Hematopoietic multipotent progenitor cell treated with erythropoietin and hydrocortisone succinate and interleukin-3 and kit ligand, for 17 days (in vitro differentiated cells): ENCODE measurements at regions not wholly inside any gene's neighbourhood (a gene's known extent, or its start where the extent isn't known, plus 50 kb on each side); places are given as distances from the start of the nearest gene placed in this dataset.

Experiments used
- DNase-seq: peaks from one replicate; pipeline ENCODE4 v3.0.0-alpha.2; 2015; ENCODE audit warnings: low spot score

DNA sequence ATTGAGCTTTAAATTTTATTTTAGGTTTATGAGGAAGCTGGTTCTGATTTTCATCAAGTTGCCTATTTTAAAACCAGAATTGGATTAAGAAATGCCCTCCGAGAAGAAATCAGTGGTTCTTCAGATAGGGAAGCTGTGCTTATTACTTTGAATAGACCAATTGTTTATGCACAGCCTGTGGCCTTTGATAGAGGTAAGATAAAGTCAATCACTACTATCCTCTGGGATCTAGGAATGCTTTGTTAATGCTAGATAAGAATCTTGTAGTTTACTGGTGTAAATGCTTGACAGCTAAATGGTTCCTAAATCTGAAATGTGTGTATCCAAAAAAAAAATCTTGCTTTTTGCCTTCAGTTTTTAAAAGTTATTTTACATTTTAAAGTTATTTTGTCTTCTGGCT lies 73.0 kb upstream of the ADAD1 start:
- DNase-seq: no peak

GRCh38 chr4:122309988-122310626 lies 68.7 kb upstream of the ADAD1 start:
- no peak for DNase-seq

DNA sequence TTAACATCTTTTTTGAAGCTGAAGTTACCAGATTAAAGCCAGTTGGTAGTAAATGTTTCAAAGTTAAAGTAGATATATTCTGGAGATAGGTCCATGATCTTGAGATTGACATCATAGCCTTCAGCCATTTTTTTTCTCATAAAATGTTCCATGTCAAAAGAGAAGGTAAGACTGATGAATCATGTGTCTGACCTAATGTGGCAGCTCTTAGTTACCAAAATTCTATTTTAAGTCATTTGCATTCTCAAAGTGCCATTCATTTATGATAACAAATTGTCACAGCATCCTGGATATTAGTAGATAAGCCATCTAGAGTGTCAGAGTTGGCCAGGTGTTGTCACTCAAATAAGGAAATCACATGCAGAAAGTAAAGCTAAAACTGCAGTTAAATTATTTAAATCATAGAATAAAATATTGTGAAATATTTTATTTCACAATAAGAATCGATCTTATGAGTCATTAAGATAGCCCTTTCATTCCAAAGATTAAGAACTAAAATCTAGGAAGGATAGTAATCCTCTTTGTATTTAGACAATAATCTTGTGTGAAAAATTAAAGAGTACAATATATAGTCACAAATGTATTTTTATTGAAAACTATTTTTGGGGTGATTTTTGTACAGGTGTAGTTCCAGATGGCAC lies 65.7 kb upstream of the ADAD1 start:
- no peak for DNase-seq

DNA sequence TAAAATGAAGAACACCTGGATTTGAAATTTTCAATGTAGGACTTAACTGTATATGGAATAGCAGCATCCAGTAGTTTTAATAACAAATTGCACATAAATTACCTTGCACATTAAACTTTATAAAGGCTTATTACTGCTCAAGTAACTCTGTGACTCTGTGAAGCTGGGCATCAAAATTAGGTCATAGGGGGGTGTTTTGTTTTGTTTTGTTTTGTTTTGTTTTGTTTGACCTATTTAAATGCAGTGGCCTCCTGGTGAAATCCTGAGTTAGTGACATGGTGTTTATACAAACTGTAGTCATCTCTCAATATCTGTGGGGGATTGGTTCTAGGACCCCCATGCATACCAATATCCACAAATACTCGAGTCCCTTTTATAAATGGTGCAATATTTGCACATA lies 51.9 kb upstream of the ADAD1 start:
- no peak for DNase-seq

DNA sequence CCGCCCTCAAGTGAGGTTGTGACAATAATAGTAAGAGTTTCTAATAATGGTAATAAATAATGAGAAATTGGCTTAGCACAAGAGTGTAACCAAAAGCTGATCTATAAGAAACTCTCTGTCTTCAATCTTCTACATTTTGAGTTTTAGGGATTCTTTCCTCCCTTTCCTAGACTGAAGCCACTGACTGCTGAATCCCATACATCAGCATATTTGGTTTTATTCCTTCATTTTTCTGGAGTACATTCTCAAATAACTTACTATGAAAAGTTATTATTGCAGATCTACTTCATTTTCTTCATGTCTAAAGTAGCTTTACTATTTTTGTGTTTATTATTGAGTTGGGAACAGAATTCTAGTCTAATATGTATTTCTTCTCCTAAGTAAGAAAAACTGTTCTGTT lies 49.9 kb upstream of the ADAD1 start:
- no peak for DNase-seq
